Renal pelvis (tissue), 1 donor: ENCODE measurements at regions not wholly inside any gene's neighbourhood (a gene's known extent, or its start where the extent isn't known, plus 50 kb on each side); places are given as distances from the start of the nearest gene placed in this dataset.
A peak's percentile ranks its signal among the peaks of the same experiment; 100 is the strongest.

Experiments
- DNase-seq: peaks from one replicate; pipeline ENCODE4 v3.0.0-alpha.2; 2013

DNA sequence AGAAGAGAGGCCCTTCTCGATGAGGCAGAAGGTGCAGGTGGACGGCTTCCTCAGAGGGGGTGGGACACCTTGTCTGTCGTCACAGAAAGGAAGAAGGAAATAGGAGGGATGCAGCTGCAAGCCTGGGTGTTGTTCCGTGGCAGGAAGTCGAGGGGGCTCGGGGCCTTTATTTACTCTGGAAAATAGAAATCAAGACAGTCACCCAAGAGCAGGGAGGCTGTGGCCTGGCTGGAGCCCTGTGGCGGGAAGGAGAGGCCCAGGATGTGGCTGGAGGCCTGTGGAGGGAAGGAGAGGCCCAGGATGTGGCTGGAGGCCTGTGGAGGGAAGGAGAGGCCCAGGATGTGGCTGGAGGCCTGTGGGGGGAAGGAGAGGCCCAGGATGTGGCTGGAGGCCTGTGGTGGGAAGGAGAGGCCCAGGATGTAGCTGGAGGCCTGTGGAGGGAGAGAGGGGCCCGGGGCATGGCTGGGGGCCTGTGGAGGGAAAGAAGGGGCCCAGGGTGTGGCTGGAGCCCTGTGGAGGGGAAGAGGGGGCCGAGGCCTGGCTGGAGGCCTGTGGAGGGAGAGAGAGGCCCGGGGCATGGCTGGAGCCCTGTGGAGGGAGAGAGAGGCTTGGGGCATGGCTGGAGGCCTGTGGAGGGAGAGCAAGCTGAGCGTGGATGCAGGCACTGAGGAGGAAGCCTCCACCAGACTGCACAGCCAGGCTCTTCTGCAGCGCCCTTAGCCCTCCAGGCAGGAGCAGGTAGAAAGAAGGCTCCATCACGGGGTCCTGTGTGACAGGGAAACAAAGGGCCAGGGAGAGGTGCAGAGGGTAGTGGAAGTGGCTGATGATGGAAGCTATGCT, 97.3 kb upstream of the SFMBT2 start:
- no peak for DNase-seq

DNA sequence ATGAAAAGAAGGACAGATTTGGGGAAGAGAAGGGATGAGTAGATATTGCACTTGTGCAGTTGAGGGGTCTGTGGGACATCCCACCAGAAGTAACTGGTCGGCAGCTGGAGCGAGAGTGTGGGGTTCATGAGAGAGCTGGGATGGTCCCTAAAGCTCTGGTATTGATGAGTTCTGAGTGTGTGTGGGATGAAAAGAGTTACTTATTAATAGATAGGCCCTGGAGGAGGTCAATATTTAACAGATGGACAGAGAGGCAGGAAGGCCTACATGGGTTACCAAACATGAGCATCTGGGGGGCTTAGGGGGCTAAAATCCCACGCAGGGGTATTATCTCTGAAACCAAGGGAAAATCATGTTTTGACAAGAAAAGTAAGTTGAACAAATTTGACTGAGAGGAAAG, 95.7 kb upstream of the SFMBT2 start:
- DNase-seq, result no peak

DNA sequence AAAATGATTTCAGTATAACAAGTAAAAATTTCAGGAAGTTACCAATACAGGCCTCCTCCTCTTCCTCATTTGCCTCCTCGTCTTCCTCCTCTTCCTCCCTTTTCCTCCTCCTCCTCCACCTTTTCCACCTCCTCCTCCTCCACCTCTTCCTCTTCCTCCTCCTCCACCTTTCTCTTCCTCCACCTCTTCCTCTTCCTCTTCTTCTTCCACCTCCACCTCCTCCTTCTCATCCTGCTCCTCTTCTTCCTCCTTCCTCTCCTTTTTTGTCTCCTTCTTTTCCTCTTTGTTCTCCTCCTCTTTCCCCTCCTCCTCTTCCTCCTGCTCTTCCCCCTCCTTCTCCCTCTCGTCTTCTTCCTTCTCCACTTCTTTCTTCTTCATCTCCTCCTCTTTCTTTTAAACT, 94.4 kb upstream of the SFMBT2 start:
- no peak for DNase-seq

GRCh38 chr10:7503190-7503589, 92.4 kb upstream of the SFMBT2 start:
- no peak for DNase-seq

GRCh38 chr10:7501157-7501556, 90.3 kb upstream of the SFMBT2 start:
- DNase-seq, result no peak

- no peak for DNase-seq
Observed at GRCh38 chr10:7498111-7498510, 87.3 kb upstream of the SFMBT2 start.

- DNase-seq, result no peak
Observed at GRCh38 chr10:7493996-7494395, 83.2 kb upstream of the SFMBT2 start.

DNA sequence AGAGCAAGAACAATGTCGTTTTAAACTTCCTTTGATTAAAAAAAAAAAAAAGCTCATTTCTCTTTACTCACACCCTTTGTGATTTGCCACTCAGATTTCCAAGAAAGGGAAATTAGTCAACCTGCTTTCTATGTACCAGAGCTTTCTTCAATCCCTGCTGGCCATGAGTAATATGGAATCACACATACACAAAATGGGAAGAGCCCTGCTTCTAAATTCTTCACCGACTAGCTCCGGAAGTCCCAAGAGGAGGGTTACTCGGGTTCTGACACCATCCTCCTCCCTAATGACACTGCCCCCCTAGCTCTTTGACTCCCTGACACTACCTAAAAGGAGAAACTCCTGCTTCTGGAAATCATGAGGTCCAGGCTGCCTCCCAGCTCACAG, 81.8 kb upstream of the SFMBT2 start:
- no peak for DNase-seq

DNA sequence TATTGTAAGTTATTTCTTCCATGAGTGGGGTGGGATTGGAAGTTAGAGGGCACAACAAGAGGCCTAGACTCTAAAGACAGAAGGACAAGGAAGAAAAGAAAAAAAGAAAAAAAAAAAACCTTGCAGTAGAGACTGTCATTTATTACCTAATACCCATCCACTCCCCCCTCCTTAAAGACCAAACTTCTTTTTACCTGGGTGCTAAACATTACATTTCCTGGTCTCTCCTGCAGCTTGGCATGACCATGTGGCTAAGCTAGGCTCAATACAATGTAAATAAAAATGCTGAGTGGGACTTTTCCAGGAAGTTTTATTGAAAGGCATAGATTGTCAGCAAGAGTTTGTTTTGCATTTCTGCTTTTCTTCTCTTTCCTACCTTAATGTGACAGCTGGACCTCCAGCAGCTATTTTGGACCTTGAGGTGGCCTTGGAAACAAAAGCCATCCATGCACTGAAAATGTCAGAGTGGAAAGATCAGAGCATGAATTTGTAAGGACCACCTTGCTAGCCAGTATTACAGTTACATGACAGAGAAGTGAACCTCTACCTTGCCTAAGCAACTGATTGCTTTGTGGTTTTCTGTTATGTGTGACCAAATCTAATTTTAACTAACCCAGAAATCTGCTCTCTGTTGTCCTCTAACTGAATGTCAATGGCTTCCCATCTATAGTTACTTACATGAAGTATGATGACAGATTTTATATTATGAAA, 81.3 kb upstream of the SFMBT2 start:
- no peak for DNase-seq

DNA sequence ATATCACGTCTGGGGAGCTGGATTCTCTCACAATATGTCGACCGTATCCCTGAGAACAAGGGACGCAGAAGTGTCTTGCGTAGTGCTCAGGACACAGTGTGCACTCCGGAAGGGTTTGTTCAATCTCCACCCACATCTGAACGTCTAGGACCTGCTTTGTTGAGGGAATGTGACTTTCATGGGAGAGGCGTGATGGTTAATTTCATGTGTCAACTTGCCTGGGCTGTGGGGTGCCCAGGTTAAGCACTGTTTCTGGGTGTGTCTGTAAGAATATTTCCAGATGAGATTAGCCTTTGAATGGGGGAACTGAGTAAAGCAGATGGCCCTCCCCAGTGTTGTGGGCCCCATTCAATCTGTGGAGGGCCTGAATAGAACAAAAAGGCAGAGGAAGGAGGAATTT, 80.4 kb upstream of the SFMBT2 start:
- DNase-seq, result no peak

- peak; percentile 72 for DNase-seq
Observed at GRCh38 chr10:7488418-7488829, 77.6 kb upstream of the SFMBT2 start.

- no peak for DNase-seq
Observed at GRCh38 chr10:7487528-7487927, 76.7 kb upstream of the SFMBT2 start.

DNA sequence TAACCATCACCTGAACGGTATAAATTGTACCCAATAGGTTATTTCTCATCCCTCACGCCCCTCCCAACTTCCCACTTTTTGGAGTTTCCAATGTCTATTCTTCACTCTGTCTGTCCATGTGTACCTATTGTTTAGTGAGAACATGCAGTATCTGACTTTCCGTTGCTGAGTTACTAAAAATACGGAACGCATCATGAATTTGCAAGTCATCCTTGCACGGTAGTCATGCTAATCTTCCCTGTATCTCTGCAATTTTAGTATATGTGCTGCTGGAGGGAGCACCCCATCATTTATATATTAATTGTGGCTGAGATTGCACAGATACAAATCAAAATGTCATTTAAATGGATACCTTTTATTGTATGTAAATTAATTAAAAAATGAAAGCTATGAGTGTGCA, 75.7 kb upstream of the SFMBT2 start:
- DNase-seq, result no peak

DNA sequence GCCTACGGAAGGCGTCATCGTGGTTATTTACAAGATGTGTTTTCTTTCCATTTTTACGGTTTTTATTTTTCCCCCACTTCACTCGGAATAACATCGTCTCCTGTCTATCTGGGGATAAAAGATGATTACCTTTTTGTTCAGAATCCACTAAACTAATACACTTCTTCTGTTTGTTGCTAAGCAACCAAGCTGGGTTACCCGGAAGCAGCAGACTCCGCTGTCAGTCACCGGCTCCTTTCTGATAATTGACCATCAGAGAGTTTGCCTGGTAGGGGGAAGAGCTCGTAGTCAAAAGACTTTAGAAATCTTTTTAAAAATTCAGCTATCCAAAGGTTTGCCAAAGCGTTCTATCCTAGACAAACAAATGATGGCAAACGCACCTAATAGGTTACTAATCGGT, 75.0 kb upstream of the SFMBT2 start:
- no peak for DNase-seq

DNA sequence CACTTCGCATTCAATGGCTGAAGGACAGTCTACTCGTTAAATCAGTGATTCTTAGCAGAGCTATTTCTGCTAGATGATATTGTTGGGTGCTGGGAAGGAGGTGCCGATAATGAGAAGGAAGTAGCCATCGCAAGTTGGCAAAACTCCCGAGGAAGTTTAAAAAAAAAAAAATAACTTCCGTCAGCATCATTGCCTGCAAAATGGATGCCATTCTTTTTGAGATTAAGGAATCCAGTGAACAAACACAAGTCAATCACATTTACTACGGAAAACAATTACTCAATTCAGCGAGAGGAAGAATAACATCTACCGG, 74.4 kb upstream of the SFMBT2 start:
- no peak for DNase-seq

GRCh38 chr10:7484456-7485243, 73.8 kb upstream of the SFMBT2 start:
- DNase-seq, result no peak

DNA sequence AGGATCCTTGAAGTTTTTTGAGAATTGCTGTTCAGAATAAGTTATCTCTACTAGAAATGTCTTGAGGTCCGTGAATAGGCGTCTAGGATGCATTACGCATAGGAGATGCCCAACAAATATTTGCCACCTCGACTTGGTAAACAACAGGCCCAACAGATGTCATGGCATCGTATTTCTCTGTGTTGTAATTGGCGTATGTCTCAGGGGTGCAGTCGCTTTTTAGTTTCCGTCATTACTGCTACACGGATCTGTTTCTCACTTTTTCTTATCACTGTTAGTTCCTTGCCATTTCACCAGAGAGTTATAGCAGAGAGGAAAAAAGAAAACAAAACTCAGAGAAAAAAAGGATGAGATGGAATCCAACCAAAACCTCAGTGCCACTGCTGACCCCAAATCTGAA, 73.0 kb upstream of the SFMBT2 start:
- no peak for DNase-seq

DNA sequence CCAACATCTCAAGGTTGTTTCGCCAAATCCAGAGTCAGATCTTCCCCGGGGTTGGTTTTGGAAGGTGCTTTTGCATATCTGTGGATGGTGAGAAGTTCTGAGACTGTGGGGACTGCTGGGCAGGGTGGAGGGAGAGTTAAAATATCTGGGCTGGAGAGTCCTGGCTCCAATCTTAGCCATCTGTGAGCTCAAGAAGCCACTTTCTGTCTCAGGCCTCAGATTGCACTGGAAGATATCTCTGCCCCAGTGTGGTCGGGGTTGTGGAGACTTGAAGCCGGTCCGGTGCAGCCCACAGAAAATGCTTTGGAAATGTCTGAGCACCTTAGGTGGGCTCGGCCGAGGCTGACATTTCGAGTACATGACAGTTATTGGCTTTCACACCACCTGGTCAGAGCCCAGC, 72.2 kb upstream of the SFMBT2 start:
- no peak for DNase-seq

GRCh38 chr10:7481368-7481765, 70.5 kb upstream of the SFMBT2 start:
- peak; percentile 44 for DNase-seq

DNA sequence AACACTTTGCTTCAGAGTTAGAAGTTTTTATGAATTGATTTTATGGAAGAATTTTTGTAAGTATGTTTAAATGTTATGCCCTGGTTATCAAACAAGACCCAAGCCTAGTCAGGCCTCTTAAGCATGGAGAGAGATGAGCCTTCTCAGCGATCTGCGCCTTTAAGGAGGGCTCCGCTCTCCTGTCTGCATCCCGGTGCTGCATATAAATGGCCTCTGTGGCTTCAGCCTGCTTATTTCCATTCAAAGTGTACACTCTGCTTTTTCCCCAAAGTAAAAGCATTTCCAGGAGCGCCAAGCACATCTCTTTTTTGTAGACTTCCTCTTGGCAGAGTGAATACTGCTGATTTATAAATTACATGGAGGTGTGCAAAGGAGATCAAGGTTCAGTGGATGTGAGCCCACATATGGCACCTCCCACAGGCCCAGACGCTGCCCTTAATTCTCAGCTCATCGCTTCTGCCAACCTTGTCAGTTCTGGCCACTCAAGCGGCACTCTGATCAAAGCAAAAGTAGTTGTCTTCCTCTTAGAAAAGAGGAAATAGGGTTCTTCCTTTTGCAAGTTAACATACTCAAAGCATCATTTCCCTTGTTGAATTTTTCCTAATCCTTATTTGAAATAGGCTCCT, 70.0 kb upstream of the SFMBT2 start:
- DNase-seq, result peak; percentile 52

DNA sequence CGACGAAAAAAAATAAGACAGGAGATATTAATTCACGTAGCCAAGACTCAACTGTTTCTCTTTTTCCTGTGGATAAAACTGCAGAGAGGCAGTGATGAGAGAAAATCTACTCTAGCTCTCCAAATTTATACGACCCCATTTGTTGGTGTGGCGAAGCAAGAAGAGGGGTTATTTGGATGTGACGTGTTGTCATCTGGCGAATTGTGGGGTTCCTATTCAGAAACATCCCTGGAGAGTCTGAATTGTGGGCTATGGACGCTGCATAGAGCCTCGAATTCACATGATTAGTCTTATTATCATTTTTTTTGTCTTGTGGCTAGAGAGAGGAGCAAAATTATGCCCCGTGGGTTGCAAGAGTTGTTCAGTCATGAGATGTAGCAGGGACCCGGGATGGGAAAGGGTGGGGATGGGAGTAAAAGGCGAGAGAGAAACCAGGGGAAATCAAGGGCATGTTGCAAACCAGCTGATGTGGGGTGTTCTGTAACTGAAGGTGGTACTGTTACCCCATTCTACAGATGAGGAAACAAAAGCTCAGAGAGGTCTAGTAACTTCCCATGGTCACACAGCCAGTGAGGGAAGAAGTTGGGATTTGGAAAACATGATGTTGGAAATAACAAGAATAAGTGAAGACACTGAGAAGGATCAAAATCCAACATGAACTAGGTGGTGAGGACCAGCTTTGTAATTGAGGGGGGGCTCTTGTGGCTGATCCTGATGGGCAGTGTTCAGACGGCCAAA, 69.2 kb upstream of the SFMBT2 start:
- DNase-seq, result no peak
